Epithelial cell of proximal tubule (primary cell): ENCODE measurements at regions not wholly inside any gene's neighbourhood (a gene's known extent, or its start where the extent isn't known, plus 50 kb on each side); places are given as distances from the start of the nearest gene placed in this dataset.
"Not testable (repeated sequence)": the region's sequence is repeated elsewhere in the genome, so short reads cannot be mapped to it uniquely, and the experiment has no call there.

Experiments
- DNase-seq: peaks from one replicate; pipeline ENCODE4 v3.0.0-alpha.2; 2011; ENCODE audit warnings: low read depth
- H3K4me3 ChIP-seq: 2 replicates; pipeline ENCODE4 v1.5.1; 2011; ENCODE audit warnings: low read depth, mild to moderate bottlenecking, low read length
- TF ChIP-seq, protein P1 (sequence below): conservative IDR thresholded peaks from 2 replicates; pipeline ENCODE4 v1.5.1; 2012; ENCODE audit warnings: low read depth, mild to moderate bottlenecking, low read length

DNA sequence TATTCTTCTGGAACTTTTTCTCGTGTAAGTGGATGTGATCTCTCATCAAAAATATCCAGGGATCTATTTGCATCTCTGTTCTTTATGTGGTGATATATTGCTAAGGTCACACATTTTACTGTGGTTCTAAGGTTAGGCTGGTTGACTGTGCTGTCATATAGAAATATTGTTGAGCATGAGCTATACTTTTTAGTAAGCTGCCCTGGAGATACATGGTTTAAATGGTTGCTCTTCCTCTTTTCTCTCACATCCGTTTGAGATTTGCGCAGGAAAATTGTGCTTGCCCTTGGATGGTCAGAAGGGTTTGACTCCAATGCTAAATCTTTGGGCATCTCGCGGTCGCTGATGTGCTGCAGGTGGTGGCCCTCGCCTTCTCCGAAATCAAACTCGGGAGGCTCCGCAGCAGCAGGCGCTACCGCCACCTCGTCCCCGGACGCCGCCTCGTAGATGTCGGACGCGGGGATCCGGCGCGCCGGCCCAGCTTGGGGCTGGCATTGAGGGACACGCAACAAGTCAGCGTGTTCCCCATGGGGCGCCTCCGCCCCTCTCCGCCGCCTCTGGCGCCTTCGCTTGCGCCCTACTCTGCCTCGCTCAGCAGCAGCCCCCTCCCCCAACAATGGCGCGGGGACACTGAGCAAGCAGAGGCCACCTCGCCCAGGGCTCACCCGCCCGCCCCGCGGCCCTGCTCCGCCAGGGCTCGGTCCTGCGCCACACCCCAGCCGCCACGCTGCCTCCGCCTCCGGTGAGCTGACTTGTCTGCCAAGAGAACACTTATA, 154.5 kb downstream of the MSN start:
- no peak overlapping the region for H3K4me3 ChIP-seq

DNA sequence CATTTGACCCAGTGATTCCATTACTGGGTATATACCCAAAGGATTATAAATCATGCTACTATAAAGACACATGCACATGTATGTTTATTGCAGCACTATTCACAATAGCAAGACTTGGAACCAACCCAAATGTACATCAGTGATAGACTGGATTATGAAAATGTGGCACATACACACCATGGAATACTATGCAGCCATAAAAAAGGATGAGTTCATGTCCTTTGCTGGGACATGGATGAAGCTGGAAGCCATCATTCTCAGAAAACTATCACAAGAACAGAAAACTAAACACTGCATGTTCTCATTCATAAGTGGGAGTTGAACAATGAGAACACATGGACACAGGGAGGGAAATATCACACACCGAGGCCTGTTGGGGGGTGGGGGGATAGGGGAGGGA, 152.5 kb downstream of the MSN start:
- not testable (repeated sequence) for DNase-seq, H3K4me3 ChIP-seq

More for the DNA sequence above, 154.5 kb downstream of the MSN start:
- DNase-seq = no peak
- TF ChIP-seq, protein P1, sequence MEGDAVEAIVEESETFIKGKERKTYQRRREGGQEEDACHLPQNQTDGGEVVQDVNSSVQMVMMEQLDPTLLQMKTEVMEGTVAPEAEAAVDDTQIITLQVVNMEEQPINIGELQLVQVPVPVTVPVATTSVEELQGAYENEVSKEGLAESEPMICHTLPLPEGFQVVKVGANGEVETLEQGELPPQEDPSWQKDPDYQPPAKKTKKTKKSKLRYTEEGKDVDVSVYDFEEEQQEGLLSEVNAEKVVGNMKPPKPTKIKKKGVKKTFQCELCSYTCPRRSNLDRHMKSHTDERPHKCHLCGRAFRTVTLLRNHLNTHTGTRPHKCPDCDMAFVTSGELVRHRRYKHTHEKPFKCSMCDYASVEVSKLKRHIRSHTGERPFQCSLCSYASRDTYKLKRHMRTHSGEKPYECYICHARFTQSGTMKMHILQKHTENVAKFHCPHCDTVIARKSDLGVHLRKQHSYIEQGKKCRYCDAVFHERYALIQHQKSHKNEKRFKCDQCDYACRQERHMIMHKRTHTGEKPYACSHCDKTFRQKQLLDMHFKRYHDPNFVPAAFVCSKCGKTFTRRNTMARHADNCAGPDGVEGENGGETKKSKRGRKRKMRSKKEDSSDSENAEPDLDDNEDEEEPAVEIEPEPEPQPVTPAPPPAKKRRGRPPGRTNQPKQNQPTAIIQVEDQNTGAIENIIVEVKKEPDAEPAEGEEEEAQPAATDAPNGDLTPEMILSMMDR = no peak

DNA sequence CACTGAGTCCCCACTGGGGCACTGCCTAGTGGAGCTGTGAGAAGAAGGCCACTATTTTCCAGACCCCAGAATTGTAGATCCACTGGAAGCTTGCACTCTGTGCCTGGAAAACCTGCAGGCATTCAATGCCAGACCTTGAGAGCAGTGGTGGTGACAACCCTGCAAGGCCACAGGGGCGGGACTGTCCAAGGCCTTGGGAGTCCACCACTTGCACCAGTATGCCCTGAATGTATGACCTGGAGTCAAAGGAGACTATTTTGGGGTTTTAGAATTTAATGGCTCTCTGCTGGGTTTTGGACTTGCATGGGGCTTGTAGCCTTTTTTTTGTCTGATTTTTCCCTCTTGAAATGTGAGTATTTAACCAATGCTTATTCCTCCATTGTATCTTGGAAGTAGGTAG, 145.8 kb downstream of the MSN start:
- TF ChIP-seq, protein P1 = no peak
- H3K4me3 ChIP-seq = no peak overlapping the region
- no peak for DNase-seq

DNA sequence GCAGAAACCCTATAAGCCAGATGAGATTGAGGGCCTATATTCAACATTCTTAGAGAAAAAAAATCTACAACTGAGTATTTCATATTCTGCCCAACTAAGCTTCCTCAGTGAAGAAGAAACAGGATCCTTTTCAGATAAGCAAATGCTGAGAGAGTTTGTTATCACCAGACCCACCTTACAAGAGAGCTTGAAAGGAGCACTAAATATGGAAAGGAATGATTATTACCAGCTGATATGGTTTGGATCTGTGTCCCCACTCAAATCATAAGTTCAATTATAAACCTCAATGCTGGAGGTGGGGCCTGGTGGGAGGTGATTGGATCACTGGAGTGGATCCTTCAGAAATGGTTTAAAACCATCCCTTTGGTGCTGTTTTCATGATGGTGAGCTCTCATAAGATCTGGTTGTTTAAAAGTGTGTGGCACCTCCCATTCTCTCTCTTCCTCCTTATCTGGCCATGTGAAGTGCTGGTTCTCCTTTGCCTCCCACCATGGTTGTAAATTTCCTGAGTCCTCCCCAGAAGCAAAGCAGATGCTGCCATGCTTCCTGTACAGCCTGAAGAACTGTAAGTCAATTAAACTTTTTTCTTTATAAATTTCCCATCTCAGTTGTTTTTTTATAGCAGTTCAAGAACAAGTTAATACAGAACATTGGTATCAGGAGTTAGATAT, 144.2 kb downstream of the MSN start:
- DNase-seq = no peak
- no peak overlapping the region for H3K4me3 ChIP-seq
- TF ChIP-seq, protein P1 = no peak
